DMS 273 (cell line): ENCODE measurements at regions not wholly inside any gene's neighbourhood (a gene's known extent, or its start where the extent isn't known, plus 50 kb on each side); places are given as distances from the start of the nearest gene placed in this dataset.

ENCODE experiments used
- DNase-seq: peaks from one replicate; lab custom pipeline; 2025; ENCODE audit not compliant: unreplicated experiment; lab: John Stamatoyannopoulos, UW

GRCh38 chr9:115964710-115965347 is 188.8 kb upstream of the PAPPA start:
- DNase-seq, result no peak

GRCh38 chr9:115966660-115967059 is 186.9 kb upstream of the PAPPA start:
- DNase-seq, result no peak

- DNase-seq, result no peak
Observed at GRCh38 chr9:115969096-115969495, 184.5 kb upstream of the PAPPA start.

- no peak for DNase-seq
Observed at GRCh38 chr9:115972362-115972761, 181.2 kb upstream of the PAPPA start.

GRCh38 chr9:115972843-115973595 is 180.6 kb upstream of the PAPPA start:
- no peak for DNase-seq

- no peak for DNase-seq
Observed at GRCh38 chr9:115976781-115977180, 176.8 kb upstream of the PAPPA start.

GRCh38 chr9:115978091-115978490 is 175.5 kb upstream of the PAPPA start:
- DNase-seq, result no peak

GRCh38 chr9:115978659-115979096 is 174.9 kb upstream of the PAPPA start:
- no peak for DNase-seq

GRCh38 chr9:115980054-115980453 is 173.5 kb upstream of the PAPPA start:
- no peak for DNase-seq

GRCh38 chr9:115980502-115980901 is 173.1 kb upstream of the PAPPA start:
- no peak for DNase-seq

GRCh38 chr9:115980976-115981375 is 172.6 kb upstream of the PAPPA start:
- no peak for DNase-seq

GRCh38 chr9:115983366-115983765 is 170.2 kb upstream of the PAPPA start:
- no peak for DNase-seq

- no peak for DNase-seq
Observed at GRCh38 chr9:115985657-115986056, 167.9 kb upstream of the PAPPA start.

- no peak for DNase-seq
Observed at GRCh38 chr9:115986508-115986907, 167.1 kb upstream of the PAPPA start.

- no peak for DNase-seq
Observed at GRCh38 chr9:115988701-115989100, 164.9 kb upstream of the PAPPA start.

GRCh38 chr9:115989831-115990230 is 163.8 kb upstream of the PAPPA start:
- no peak for DNase-seq

- DNase-seq, result no peak
Observed at GRCh38 chr9:115992834-115993233, 160.8 kb upstream of the PAPPA start.

GRCh38 chr9:115997923-115998322 is 155.7 kb upstream of the PAPPA start:
- no peak for DNase-seq

GRCh38 chr9:115998666-115999065 is 154.9 kb upstream of the PAPPA start:
- DNase-seq, result no peak

GRCh38 chr9:115999498-115999897 is 154.1 kb upstream of the PAPPA start:
- DNase-seq, result no peak

- DNase-seq, result peak; percentile 47
Observed at GRCh38 chr9:116000748-116001329, 152.8 kb upstream of the PAPPA start.

GRCh38 chr9:116002181-116002580 is 151.4 kb upstream of the PAPPA start:
- DNase-seq, result no peak
